OCI-LY7 (cell line): ENCODE measurements at regions not wholly inside any gene's neighbourhood (a gene's known extent, or its start where the extent isn't known, plus 50 kb on each side); places are given as distances from the start of the nearest gene placed in this dataset.

Experiments
- EZH2phosphoT487 ChIP-seq: fragments of 200-600 bp; sonication (generic); IDR thresholded peaks from 2 replicates; pipeline ENCODE4 v1.6.1; 2018; ENCODE audit warnings: low read depth, borderline replicate concordance, mild to moderate bottlenecking, mixed run types, antibody characterized with exemption, low read length, moderate library complexity, mixed read lengths
- TF ChIP-seq, protein P1 (sequence below): fragments of 200-600 bp; sonication (generic); conservative IDR thresholded peaks from 2 replicates; pipeline ENCODE4 v1.5.1; 2014; ENCODE audit warnings: mild to moderate bottlenecking, antibody characterized with exemption, low read length, moderate library complexity, mixed read lengths

DNA sequence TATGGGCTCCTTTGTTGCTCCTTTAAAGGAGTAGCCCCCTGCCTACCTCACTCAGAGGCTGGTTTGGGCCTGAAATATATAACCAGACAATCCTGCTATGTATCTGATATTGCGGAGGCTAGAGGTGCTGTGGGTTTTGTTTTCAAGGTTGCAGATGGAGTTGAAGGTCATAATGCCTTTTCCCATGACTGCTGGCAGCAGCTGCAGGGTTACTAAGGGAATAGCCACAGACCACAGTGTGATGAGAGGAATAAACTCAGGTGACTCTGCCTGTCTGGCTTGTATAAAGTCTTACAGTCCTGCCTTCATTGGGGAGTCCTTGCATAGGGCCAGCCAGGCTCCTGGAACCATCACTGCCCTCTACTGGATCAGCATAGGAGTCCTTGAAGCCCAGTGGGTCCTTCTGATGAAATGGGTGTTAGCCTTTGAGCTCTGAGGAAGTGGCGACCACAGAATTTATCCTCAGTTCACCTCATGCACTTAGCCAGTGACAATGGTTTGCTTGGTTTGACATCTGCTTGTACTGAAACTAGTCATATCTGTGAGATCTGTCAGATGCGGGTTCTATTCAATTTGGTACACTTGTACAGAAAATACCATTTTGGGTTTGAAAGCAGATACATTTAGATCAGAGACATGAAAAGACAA is 174.4 kb upstream of the HMCN1 start:
- TF ChIP-seq, protein P1, sequence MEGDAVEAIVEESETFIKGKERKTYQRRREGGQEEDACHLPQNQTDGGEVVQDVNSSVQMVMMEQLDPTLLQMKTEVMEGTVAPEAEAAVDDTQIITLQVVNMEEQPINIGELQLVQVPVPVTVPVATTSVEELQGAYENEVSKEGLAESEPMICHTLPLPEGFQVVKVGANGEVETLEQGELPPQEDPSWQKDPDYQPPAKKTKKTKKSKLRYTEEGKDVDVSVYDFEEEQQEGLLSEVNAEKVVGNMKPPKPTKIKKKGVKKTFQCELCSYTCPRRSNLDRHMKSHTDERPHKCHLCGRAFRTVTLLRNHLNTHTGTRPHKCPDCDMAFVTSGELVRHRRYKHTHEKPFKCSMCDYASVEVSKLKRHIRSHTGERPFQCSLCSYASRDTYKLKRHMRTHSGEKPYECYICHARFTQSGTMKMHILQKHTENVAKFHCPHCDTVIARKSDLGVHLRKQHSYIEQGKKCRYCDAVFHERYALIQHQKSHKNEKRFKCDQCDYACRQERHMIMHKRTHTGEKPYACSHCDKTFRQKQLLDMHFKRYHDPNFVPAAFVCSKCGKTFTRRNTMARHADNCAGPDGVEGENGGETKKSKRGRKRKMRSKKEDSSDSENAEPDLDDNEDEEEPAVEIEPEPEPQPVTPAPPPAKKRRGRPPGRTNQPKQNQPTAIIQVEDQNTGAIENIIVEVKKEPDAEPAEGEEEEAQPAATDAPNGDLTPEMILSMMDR, result 0 out of 2 replicates have a peak, but pooled peaks have one; percentile 17
- no peak for TF ChIP-seq EZH2phosphoT487
